Lung (tissue), 11 donors: ENCODE measurements at regions not wholly inside any gene's neighbourhood (a gene's known extent, or its start where the extent isn't known, plus 50 kb on each side); places are given as distances from the start of the nearest gene placed in this dataset.

Source experiments
- ATAC-seq: fragments of 200-7000 bp; cut with Tn5 transposase; one replicate; pipeline ENCODE4 v1.9.1; 2020; ENCODE audit warnings: moderate number of reproducible peaks; ENCODE audit not compliant: insufficient read depth, low FRiP score
- DNase-seq, 3 donors: peaks; one replicate each; pipeline ENCODE4 v3.0.0-alpha.2; 2013 to 2017
- H3K27ac ChIP-seq, 2 donors: one replicate each; pipeline ENCODE4 v1.5.1; 2013; ENCODE audit warnings: mild to moderate bottlenecking in 2 of 2, moderate library complexity in 2 of 2, control low read depth in 1 of 2, inconsistent platforms in 1 of 2, low read depth in 1 of 2, low read length in 1 of 2
- H3K27me3 ChIP-seq, 3 donors: one replicate each; pipeline ENCODE4 v1.5.1; 2013; ENCODE audit warnings: low read length in 2 of 3; ENCODE audit not compliant: control insufficient read depth in 3 of 3, insufficient read depth in 3 of 3
- H3K36me3 ChIP-seq, 4 donors: one replicate each; pipeline ENCODE4 v1.5.1; 2013; ENCODE audit warnings: low read length in 4 of 4, mild to moderate bottlenecking in 1 of 4, moderate library complexity in 1 of 4; ENCODE audit not compliant: control insufficient read depth in 4 of 4, insufficient read depth in 4 of 4
- H3K4me1 ChIP-seq, 5 donors: one replicate each; pipeline ENCODE4 v1.5.1; 2013; ENCODE audit warnings: low read length in 5 of 5, mild to moderate bottlenecking in 2 of 5, moderate library complexity in 1 of 5; ENCODE audit not compliant: control insufficient read depth in 5 of 5, insufficient read depth in 5 of 5
- H3K4me3 ChIP-seq: one replicate; pipeline ENCODE4 v1.5.1; 2013; ENCODE audit warnings: mild to moderate bottlenecking, control low read depth, moderate library complexity
- H3K9ac ChIP-seq, 2 donors: one replicate each; pipeline ENCODE4 v1.5.1; 2013; ENCODE audit warnings: low read length in 2 of 2, control low read depth in 1 of 2; ENCODE audit not compliant: insufficient read depth in 1 of 2
- H3K9me3 ChIP-seq, 4 donors: one replicate each; pipeline ENCODE4 v1.5.1; 2013; ENCODE audit warnings: low read length in 3 of 4, mild to moderate bottlenecking in 1 of 4, moderate library complexity in 1 of 4; ENCODE audit not compliant: control insufficient read depth in 4 of 4, insufficient read depth in 3 of 4
- WGBS, 2 donors: extraction: QIAGEN DNeasy Blood & Tissue Kit; methylation state at CpG; one replicate each; pipeline ENCODE4 v1.1.7; 2013; 5-methylcytosine and 5-hydroxymethylcytosine counted together
- TF ChIP-seq, protein P1 (sequence below): IDR thresholded peaks from 2 replicates; pipeline ENCODE4 v1.5.1; 2012; ENCODE audit warnings: mild to moderate bottlenecking; ENCODE audit errors: control extremely low read depth, extremely low read depth
- donor health status: control.
- donor health status: control.
- donor health status: Bipolar disorder and iron deficiency.
- donor health status: healthy.
- donor health status: DM: yes; HTN: yes; CAD: no.

DNA sequence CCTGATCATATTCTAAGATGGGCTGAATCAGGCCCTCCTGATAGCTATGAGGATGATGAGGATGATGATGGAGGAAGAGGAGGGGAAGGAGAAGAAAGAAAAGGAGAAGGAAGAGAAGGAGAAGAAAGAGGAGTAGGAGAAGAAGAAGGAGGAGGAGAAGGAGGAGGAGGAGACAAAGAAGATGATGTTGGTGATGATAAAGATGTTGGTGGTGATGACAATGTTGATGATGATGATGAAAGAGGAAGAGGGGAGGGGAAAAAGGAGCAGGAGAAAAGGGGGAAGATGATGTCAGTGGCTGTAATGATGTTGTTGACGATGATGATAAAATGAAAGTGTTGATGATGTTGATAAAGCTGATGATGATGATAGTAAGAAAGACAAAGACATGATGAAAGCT, 119.5 kb downstream of the CDC5L start:
- 86 to 89% methylated on average over 1 of the region's 1 CpG for WGBS, 2 donors
- Histone ChIP-seq H3K27ac (no peak overlapping the region), H3K4me1 (no peaks in the 10 kb centered on the region), H3K27me3 (peaks cover 0 to 4% (median 0%) of the 10 kb centered on the region in 3 donors), H3K4me3 (no peak overlapping the region), H3K9me3 (no peaks in the 10 kb centered on the region), H3K9ac (no peak overlapping the region), H3K36me3 (no peaks in the 10 kb centered on the region)
- DNase-seq (no peak), ATAC-seq (no peak)
- TF ChIP-seq, protein P1, sequence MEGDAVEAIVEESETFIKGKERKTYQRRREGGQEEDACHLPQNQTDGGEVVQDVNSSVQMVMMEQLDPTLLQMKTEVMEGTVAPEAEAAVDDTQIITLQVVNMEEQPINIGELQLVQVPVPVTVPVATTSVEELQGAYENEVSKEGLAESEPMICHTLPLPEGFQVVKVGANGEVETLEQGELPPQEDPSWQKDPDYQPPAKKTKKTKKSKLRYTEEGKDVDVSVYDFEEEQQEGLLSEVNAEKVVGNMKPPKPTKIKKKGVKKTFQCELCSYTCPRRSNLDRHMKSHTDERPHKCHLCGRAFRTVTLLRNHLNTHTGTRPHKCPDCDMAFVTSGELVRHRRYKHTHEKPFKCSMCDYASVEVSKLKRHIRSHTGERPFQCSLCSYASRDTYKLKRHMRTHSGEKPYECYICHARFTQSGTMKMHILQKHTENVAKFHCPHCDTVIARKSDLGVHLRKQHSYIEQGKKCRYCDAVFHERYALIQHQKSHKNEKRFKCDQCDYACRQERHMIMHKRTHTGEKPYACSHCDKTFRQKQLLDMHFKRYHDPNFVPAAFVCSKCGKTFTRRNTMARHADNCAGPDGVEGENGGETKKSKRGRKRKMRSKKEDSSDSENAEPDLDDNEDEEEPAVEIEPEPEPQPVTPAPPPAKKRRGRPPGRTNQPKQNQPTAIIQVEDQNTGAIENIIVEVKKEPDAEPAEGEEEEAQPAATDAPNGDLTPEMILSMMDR: no peak

DNA sequence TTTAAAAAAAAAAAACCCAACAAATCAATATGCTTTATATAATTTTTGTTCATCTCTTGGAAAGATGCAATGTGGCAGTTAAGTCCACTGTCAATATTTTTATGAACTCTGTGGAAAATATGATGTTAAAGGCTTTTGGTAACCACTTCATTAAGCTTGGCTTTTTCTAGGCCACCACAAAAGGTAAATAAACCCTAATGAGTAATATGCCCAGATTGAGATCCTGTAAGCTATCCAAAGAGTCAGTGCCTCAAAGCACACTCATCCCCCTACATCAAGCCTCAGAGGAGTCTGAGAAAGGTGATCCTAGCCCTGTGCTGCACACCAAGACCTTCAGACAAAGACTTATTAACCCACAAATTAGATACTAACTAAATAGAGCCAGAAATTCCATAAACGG, 121.1 kb downstream of the CDC5L start:
- H3K4me3 ChIP-seq: no peak overlapping the region
- H3K27me3 ChIP-seq: peaks cover 0 to 4% (median 0%) of the 10 kb centered on the region in 3 donors
- ATAC-seq: no peak
- H3K9ac ChIP-seq: no peak overlapping the region
- no peak overlapping the region for H3K27ac ChIP-seq
- TF ChIP-seq, protein P1: no peak
- peaks cover 0 to 3% (median 0%) of the 10 kb centered on the region in 4 donors for H3K9me3 ChIP-seq
- WGBS, 2 donors: 91 to 97% methylated on average over 1 of the region's 1 CpG
- H3K4me1 ChIP-seq: no peaks in the 10 kb centered on the region
- H3K36me3 ChIP-seq: no peaks in the 10 kb centered on the region
- no peak for DNase-seq

DNA sequence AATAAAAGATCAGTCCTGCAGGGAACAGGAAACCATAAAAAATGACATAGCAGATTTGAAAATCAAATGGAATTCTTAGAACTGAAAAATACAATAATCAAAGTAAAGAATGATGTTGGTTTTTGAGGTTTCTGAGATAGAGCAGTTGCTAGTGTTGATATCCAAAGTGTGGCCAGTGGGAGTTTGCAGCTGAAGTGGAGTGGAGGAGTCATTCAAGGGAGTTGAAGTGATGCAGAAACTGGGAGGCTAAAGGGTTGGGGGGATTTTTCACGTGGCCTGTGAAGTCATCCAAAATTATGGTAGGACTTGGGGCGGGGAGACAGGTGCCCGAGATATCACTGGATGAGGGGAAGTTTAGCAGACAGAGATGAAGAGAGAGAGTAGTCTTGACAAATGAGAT, 123.6 kb downstream of the CDC5L start:
- no peak overlapping the region for H3K27ac ChIP-seq
- no peak for DNase-seq
- no peaks in the 10 kb centered on the region for H3K36me3 ChIP-seq
- TF ChIP-seq, protein P1: no peak
- no peaks in the 10 kb centered on the region for H3K4me1 ChIP-seq
- ATAC-seq: no peak
- no peak overlapping the region for H3K9ac ChIP-seq
- WGBS, 2 donors: 62 to 71% methylated on average over 3 of the region's 3 CpGs
- peaks cover 0 to 3% (median 0%) of the 10 kb centered on the region in 4 donors for H3K9me3 ChIP-seq
- H3K4me3 ChIP-seq: no peak overlapping the region
- H3K27me3 ChIP-seq: peaks cover 0 to 4% (median 0%) of the 10 kb centered on the region in 3 donors
